HEK293T (cell line): ENCODE measurements at regions not wholly inside any gene's neighbourhood (a gene's known extent, or its start where the extent isn't known, plus 50 kb on each side); places are given as distances from the start of the nearest gene placed in this dataset.

ENCODE experiments used
- SUZ12 ChIP-seq: fragments of 450-650 bp; IDR thresholded peaks from 2 replicates; pipeline ENCODE4 v1.6.1; 2016; ENCODE audit warnings: mild to moderate bottlenecking
- ZNF384 ChIP-seq: fragments of 450-650 bp; IDR thresholded peaks from 2 replicates; pipeline ENCODE4 v1.6.1; 2016

GRCh38 chr4:4755306-4755705 is 104.2 kb upstream of the MSX1 start:
- TF ChIP-seq SUZ12: no peak
- TF ChIP-seq ZNF384: no peak
